MM.1S (cell line): ENCODE measurements at regions not wholly inside any gene's neighbourhood (a gene's known extent, or its start where the extent isn't known, plus 50 kb on each side); places are given as distances from the start of the nearest gene placed in this dataset.

Experiments
- EZH2 ChIP-seq: fragments of 300-600 bp; sonication (generic); optimal IDR thresholded peaks from 2 replicates; pipeline ENCODE3; 2017; ENCODE audit warnings: low read depth, mild to moderate bottlenecking, antibody characterized with exemption, low read length, mixed read lengths
- TF ChIP-seq, protein P1 (sequence below): fragments of 300-600 bp; sonication (generic); IDR thresholded peaks from 2 replicates; pipeline ENCODE4 v1.5.1; 2016; ENCODE audit warnings: antibody characterized with exemption, low read length, mixed read lengths

DNA sequence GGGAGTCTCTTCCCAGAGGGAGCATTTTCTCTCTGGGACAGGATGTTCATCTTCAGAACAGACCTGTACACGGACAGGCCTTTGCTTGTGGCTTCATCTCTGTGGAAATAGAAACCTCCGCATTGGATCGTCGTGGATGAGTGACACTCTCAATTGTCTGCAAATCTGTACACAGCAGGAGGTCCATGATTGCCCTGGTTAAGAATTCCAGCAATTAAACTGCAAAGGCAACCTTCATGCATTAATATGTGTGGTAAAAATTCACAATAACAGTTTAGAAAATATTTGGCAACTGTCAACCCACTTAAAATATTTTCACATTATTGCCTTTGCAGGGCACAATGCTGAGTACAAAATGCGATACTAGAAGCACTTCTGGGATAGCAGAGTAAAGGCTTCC is 149.8 kb upstream of the SFSWAP start:
- TF ChIP-seq, protein P1, sequence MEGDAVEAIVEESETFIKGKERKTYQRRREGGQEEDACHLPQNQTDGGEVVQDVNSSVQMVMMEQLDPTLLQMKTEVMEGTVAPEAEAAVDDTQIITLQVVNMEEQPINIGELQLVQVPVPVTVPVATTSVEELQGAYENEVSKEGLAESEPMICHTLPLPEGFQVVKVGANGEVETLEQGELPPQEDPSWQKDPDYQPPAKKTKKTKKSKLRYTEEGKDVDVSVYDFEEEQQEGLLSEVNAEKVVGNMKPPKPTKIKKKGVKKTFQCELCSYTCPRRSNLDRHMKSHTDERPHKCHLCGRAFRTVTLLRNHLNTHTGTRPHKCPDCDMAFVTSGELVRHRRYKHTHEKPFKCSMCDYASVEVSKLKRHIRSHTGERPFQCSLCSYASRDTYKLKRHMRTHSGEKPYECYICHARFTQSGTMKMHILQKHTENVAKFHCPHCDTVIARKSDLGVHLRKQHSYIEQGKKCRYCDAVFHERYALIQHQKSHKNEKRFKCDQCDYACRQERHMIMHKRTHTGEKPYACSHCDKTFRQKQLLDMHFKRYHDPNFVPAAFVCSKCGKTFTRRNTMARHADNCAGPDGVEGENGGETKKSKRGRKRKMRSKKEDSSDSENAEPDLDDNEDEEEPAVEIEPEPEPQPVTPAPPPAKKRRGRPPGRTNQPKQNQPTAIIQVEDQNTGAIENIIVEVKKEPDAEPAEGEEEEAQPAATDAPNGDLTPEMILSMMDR: no peak
- no peak for TF ChIP-seq EZH2
